ENCODE measurements at regions not wholly inside any gene's neighbourhood (a gene's known extent, or its start where the extent isn't known, plus 50 kb on each side); places are given as distances from the start of the nearest gene placed in this dataset.

DNA sequence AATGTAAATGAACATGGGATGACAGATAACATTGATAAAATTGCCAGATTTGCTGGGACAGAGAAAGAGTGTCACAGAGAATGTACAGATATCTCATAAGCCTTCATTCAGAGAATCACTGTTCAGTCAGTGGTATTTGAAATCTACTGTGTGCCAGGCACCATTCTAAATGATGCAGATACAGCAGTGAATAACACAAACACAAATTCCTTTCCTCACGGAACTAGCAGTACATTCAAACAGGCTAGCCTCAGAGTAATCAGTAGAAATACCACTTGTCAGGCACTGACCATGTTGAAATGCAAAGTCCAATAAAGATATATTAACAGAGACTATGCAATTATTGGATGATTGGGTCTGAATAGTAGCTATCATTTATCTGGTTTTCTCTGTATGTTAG lies 211.0 kb downstream of the RDH14 start:
- Histone ChIP-seq H3K9me3 (ENCODE audit: control insufficient read depth, low read depth, low read length) (no peaks in the 10 kb centered on the region), H3K4me2 (ENCODE audit: insufficient read depth, insufficient read length, low read length) (no peak overlapping the region), H2AK5ac (ENCODE audit: insufficient read length, low read length) (no peak overlapping the region), H3K23me2 (ENCODE audit: insufficient read length, low read depth, low read length, poor library complexity, severe bottlenecking) (no peaks in the 10 kb centered on the region), H3K56ac (ENCODE audit: insufficient read length, low read depth, low read length) (no peak overlapping the region), H4K20me1 (ENCODE audit: control insufficient read depth, insufficient read depth, insufficient read length) (no peaks in the 10 kb centered on the region), H3K27ac (ENCODE audit: insufficient read length, low read depth, low read length) (no peak overlapping the region), H3K79me2 (ENCODE audit: insufficient read depth, low read length) (no peaks in the 10 kb centered on the region), H4K8ac (replicated peaks; ENCODE audit: insufficient read length, low read depth, low read length) (no peak overlapping the region), H3K27me3 (ENCODE audit: insufficient read depth, low read length) (no peaks in the 10 kb centered on the region), H4K5ac (ENCODE audit: insufficient read length, low read depth, low read length) (no peak overlapping the region), H3K79me1 (ENCODE audit: insufficient read depth, low read depth, low read length, poor library complexity, severe bottlenecking) (no peaks in the 10 kb centered on the region), H2BK15ac (ENCODE audit: low read depth, low read length) (no peak overlapping the region), H3K4me1 (ENCODE audit: insufficient read depth, low read length) (no peaks in the 10 kb centered on the region), H2BK20ac (ENCODE audit: low read depth, low read length, poor library complexity, severe bottlenecking) (no peak overlapping the region), H3K23ac (ENCODE audit: insufficient read length, low read depth, low read length) (no peak overlapping the region), H3K4ac (ENCODE audit: low read depth, low read length) (no peak overlapping the region), H2BK120ac (ENCODE audit: low read depth, low read length, poor library complexity, severe bottlenecking) (no peak overlapping the region), H3K18ac (ENCODE audit: insufficient read length, low read depth, low read length) (no peak overlapping the region), H2BK12ac (ENCODE audit: insufficient read length, low read depth, low read length) (no peak overlapping the region), H3K9ac (ENCODE audit: extremely low read depth, insufficient read length, low read length) (no peak overlapping the region), H4K91ac (ENCODE audit: insufficient read length, low read depth, low read length) (no peak overlapping the region), H3T11ph (ENCODE audit: low read length) (no peak overlapping the region), H2BK5ac (ENCODE audit: insufficient read length, low read length) (no peak overlapping the region), H3K14ac (ENCODE audit: insufficient read depth, low read length) (no peak overlapping the region), H2AFZ (ENCODE audit: low read length) (no peak overlapping the region)
- H3K9me3 Mint-ChIP-seq, result no peaks in the 10 kb centered on the region
- H3K4me1 Mint-ChIP-seq, result no peaks in the 10 kb centered on the region
- no CpG with 5 or more reads among the region's 1 CpG for WGBS (ENCODE audit: extremely low coverage, insufficient read length, low lambda C conversion rate)
- no peak overlapping the region for H3K4me3 Mint-ChIP-seq
- TF ChIP-seq, protein P1, sequence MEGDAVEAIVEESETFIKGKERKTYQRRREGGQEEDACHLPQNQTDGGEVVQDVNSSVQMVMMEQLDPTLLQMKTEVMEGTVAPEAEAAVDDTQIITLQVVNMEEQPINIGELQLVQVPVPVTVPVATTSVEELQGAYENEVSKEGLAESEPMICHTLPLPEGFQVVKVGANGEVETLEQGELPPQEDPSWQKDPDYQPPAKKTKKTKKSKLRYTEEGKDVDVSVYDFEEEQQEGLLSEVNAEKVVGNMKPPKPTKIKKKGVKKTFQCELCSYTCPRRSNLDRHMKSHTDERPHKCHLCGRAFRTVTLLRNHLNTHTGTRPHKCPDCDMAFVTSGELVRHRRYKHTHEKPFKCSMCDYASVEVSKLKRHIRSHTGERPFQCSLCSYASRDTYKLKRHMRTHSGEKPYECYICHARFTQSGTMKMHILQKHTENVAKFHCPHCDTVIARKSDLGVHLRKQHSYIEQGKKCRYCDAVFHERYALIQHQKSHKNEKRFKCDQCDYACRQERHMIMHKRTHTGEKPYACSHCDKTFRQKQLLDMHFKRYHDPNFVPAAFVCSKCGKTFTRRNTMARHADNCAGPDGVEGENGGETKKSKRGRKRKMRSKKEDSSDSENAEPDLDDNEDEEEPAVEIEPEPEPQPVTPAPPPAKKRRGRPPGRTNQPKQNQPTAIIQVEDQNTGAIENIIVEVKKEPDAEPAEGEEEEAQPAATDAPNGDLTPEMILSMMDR (conservative IDR thresholded peaks at IDR 0.05), result no peak
- no peak overlapping the region for H3K27ac Mint-ChIP-seq
- H3K36me3 Mint-ChIP-seq (ENCODE audit: insufficient read depth in 1 of 3, low read depth in 3 of 3), result no peaks in the 10 kb centered on the region
- no peaks in the 10 kb centered on the region for H3K27me3 Mint-ChIP-seq (ENCODE audit: low read depth)
- no peak for DNase-seq
